ENCODE measurements at regions not wholly inside any gene's neighbourhood (a gene's known extent, or its start where the extent isn't known, plus 50 kb on each side); places are given as distances from the start of the nearest gene placed in this dataset.

DNA sequence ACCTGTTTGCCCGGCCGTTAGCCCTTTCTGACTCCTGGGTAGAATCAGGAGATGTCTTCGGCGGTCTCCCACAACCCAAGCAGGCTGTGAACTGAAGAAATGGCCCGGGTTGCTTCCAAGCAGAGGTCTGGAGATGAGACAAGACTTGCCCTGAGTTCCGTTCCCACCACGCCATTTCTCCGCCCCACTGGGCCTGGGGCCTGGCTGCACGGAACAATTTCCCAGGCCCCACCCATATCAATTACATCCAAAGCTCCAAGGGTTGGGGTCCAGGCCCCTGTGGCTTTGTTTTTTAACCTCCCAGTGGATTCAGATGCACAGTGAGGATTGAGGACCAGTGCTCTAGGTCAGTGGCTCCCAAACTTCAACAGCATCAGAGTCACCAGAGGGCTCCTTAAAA lies 214.5 kb upstream of the ARID1B start:
- no peaks in the 10 kb centered on the region for H3K36me3 ChIP-seq
- peaks cover 0 to 13% (median 5%) of the 10 kb centered on the region in 4 donors for H3K4me1 ChIP-seq
- no peak for ATAC-seq (ENCODE audit: low FRiP score in 2 of 2)
- H3K27me3 ChIP-seq, result no peaks in the 10 kb centered on the region
- 95 to 100% methylated on average over 3 to 9 of the region's 9 CpGs for WGBS, 2 donors
- TF ChIP-seq POLR2A (IDR thresholded peaks at IDR 0.05), result no peak
- no peak for TF ChIP-seq EP300 (IDR thresholded peaks at IDR 0.05)
- TF ChIP-seq, protein P1, sequence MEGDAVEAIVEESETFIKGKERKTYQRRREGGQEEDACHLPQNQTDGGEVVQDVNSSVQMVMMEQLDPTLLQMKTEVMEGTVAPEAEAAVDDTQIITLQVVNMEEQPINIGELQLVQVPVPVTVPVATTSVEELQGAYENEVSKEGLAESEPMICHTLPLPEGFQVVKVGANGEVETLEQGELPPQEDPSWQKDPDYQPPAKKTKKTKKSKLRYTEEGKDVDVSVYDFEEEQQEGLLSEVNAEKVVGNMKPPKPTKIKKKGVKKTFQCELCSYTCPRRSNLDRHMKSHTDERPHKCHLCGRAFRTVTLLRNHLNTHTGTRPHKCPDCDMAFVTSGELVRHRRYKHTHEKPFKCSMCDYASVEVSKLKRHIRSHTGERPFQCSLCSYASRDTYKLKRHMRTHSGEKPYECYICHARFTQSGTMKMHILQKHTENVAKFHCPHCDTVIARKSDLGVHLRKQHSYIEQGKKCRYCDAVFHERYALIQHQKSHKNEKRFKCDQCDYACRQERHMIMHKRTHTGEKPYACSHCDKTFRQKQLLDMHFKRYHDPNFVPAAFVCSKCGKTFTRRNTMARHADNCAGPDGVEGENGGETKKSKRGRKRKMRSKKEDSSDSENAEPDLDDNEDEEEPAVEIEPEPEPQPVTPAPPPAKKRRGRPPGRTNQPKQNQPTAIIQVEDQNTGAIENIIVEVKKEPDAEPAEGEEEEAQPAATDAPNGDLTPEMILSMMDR (IDR thresholded peaks at IDR 0.05), result no peak
- no peak for TF ChIP-seq POLR2AphosphoS5 (IDR thresholded peaks at IDR 0.05)
- peaks cover 0 to 5% (median 0%) of the 10 kb centered on the region in 4 donors for H3K9me3 ChIP-seq
- no peak overlapping the region for H3K4me3 ChIP-seq
- DNase-seq, result no peak
- no peak overlapping the region for H3K27ac ChIP-seq

DNA sequence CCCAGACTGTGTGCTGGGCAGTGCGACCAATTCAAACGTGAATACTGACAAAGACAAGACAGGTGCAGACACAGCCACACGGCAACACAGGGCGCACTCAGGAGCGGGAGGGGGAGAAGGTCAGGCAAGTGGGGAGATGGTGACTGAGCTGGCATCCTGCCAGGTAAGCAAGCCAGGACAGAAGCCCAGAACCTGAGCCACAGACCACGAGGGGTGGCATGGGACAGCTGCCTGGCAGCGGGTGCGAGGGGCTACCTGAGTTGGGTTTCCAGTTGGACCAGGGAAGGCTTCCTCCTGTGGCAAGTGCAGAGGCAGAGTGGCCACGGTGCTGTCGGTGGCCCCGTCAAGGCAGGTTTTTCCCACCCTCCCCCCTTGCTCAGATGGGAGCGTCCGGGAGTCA lies 215.2 kb upstream of the ARID1B start:
- no peak for ATAC-seq (ENCODE audit: low FRiP score in 2 of 2)
- 85 to 86% methylated on average over 11 to 13 of the region's 13 CpGs for WGBS, 2 donors

DNA sequence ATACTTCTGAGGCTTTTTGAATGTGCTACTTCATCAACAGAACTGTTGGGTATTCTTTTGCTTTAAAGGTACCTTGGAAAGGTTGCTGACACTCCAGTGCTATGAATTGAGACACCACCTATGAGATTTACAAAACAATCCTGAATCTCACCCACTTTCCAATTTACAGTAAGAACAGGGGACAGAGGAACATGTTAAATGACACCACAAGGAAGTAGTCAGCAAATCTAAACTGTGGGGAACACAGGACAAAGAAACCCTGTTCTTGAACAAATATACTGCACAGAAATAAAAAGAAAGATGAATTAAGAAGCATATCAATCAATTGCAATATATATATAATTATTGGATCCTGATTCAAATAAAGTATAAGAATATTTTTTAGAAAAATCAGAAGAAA lies 216.7 kb upstream of the ARID1B start:
- no peak for DNase-seq
- TF ChIP-seq POLR2A (IDR thresholded peaks at IDR 0.05), result no peak
- TF ChIP-seq, protein P1 (IDR thresholded peaks at IDR 0.05), result no peak
- H3K4me3 ChIP-seq, result no peak overlapping the region
- ATAC-seq (ENCODE audit: low FRiP score in 2 of 2), result no peak
- no peaks in the 10 kb centered on the region for H3K36me3 ChIP-seq
- H3K27me3 ChIP-seq, result no peaks in the 10 kb centered on the region
- H3K27ac ChIP-seq, result no peak overlapping the region
- peaks cover 0 to 13% (median 5%) of the 10 kb centered on the region in 4 donors for H3K4me1 ChIP-seq
- peaks cover 0 to 5% (median 0%) of the 10 kb centered on the region in 4 donors for H3K9me3 ChIP-seq

More for the DNA sequence above, 215.2 kb upstream of the ARID1B start:
- no peaks in the 10 kb centered on the region for H3K27me3 ChIP-seq
- peaks cover 0 to 5% (median 0%) of the 10 kb centered on the region in 4 donors for H3K9me3 ChIP-seq
- H3K4me1 ChIP-seq, result peaks cover 0 to 13% (median 5%) of the 10 kb centered on the region in 4 donors
- no peaks in the 10 kb centered on the region for H3K36me3 ChIP-seq
- H3K4me3 ChIP-seq, result no peak overlapping the region
- no peak overlapping the region for H3K27ac ChIP-seq
- TF ChIP-seq POLR2A (IDR thresholded peaks at IDR 0.05) (no peak), POLR2AphosphoS5 (IDR thresholded peaks at IDR 0.05) (no peak), EP300 (IDR thresholded peaks at IDR 0.05) (no peak)
- TF ChIP-seq, protein P1 (IDR thresholded peaks at IDR 0.05), result no peak
- DNase-seq, result peak in 1 of 2 donors; percentile 48

DNA sequence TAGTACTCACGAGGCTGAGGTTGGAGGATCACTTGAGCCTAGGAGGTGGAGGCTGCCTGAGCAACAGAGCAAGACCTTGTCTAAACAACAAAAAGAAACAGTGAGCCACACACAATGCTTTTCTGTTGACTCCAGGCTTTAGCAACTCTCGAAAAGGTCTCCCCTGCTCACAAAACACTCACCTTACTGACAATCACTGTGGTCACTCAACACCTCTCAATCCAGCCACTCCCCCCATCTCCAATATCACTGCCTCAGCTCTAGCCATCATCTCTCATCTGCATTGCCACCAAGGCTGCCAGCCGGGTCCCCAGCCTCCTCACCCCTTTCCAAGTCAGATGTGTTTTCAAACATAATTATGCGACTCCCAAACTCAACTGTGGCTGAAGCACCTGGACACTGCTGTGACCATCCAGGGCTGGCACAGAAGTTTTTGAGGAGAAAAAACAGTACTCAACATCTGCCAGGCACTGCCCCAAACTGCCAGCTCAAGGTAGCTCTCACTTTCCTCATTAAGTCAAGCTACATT lies 218.0 kb upstream of the ARID1B start:
- Histone ChIP-seq H3K27ac (no peak overlapping the region), H3K36me3 (no peaks in the 10 kb centered on the region), H3K4me1 (peaks cover 0 to 7% (median 3%) of the 10 kb centered on the region in 4 donors), H3K27me3 (no peaks in the 10 kb centered on the region), H3K4me3 (no peak overlapping the region), H3K9me3 (peaks cover 0 to 5% (median 0%) of the 10 kb centered on the region in 4 donors)
- ATAC-seq (ENCODE audit: low FRiP score in 2 of 2) (no peak), DNase-seq (no peak)
- no peak for TF ChIP-seq POLR2A (IDR thresholded peaks at IDR 0.05)
- no peak for TF ChIP-seq EP300 (IDR thresholded peaks at IDR 0.05)
- no peak for TF ChIP-seq POLR2AphosphoS5 (IDR thresholded peaks at IDR 0.05)
- TF ChIP-seq, protein P1 (IDR thresholded peaks at IDR 0.05), result no peak
- WGBS, 2 donors, result 88 to 96% methylated on average over 3 to 4 of the region's 4 CpGs

DNA sequence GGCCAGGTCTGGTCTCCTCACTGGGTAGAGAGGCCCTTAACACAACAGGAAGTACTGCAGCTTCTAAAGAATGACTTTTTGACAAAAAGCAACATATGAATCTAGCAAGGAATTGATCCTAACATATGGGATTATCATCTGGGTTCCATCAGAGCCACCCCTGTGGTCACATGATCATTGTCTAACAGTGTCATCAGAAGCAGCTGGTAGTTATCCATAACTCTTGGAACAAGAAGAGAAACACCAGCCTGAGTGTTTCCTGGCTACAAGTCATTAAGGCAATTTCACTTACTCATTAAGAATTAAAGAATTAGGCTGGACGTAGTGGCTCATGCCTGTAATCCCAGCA lies 219.3 kb upstream of the ARID1B start:
- Histone ChIP-seq H3K9me3 (peaks cover 0 to 5% (median 0%) of the 10 kb centered on the region in 4 donors), H3K4me1 (no peaks in the 10 kb centered on the region), H3K4me3 (no peak overlapping the region), H3K27ac (peak overlapping the region in 2 of 4 donors; percentile 24 to 27), H3K36me3 (no peaks in the 10 kb centered on the region), H3K27me3 (no peaks in the 10 kb centered on the region)
- TF ChIP-seq EP300 (IDR thresholded peaks at IDR 0.05), result no peak
- no peak for TF ChIP-seq POLR2AphosphoS5 (IDR thresholded peaks at IDR 0.05)
- TF ChIP-seq, protein P1 (IDR thresholded peaks at IDR 0.05), result no peak
- TF ChIP-seq POLR2A (IDR thresholded peaks at IDR 0.05), result no peak
- ATAC-seq (ENCODE audit: low FRiP score in 2 of 2), result no peak
- DNase-seq, result no peak
- 81 to 86% methylated on average over 1 of the region's 1 CpG for WGBS, 2 donors

Measured in upper lobe of left lung (tissue), 6 donors.